ENCODE measurements at regions not wholly inside any gene's neighbourhood (a gene's known extent, or its start where the extent isn't known, plus 50 kb on each side); places are given as distances from the start of the nearest gene placed in this dataset.

- no peaks in the 10 kb centered on the region for H3K36me3 ChIP-seq (ENCODE audit: low read depth, missing control alignments)
- no peak overlapping the region for H3K27ac ChIP-seq
- no peak overlapping the region for H3K4me3 ChIP-seq
- no peaks in the 10 kb centered on the region for H3K27me3 ChIP-seq
- TF ChIP-seq CTCF (IDR thresholded peaks at IDR 0.05), result no peak
- TF ChIP-seq POLR2A (IDR thresholded peaks at IDR 0.05), result no peak
- DNase-seq, result no peak
- WGBS, 2 donors, result 52 to 70% methylated on average over 1 of the region's 1 CpG
- no peaks in the 10 kb centered on the region for H3K9me3 ChIP-seq
- intact Hi-C loops (cut with DNase I; ENCODE audit: low total_unique reads), result no loop called here
- no peaks in the 10 kb centered on the region for H3K4me1 ChIP-seq
Observed at GRCh38 chr5:144076521-144077083, 93.9 kb downstream of the YIPF5 start.

GRCh38 chr5:144083185-144083584 is 87.3 kb downstream of the YIPF5 start:
- no peak for DNase-seq
- no peak overlapping the region for H3K4me3 ChIP-seq
- H3K4me1 ChIP-seq, result no peaks in the 10 kb centered on the region
- no peak overlapping the region for H3K27ac ChIP-seq
- 89 to 91% methylated on average over 1 of the region's 1 CpG for WGBS, 2 donors
- H3K9me3 ChIP-seq, result no peaks in the 10 kb centered on the region
- H3K27me3 ChIP-seq, result no peaks in the 10 kb centered on the region
- H3K36me3 ChIP-seq (ENCODE audit: low read depth, missing control alignments), result no peaks in the 10 kb centered on the region
- TF ChIP-seq CTCF (IDR thresholded peaks at IDR 0.05) (no peak), POLR2A (IDR thresholded peaks at IDR 0.05) (no peak)
- intact Hi-C loops (cut with DNase I; ENCODE audit: low total_unique reads), result no loop called here

GRCh38 chr5:144084971-144085370 is 85.5 kb downstream of the YIPF5 start:
- Histone ChIP-seq H3K4me3 (no peak overlapping the region), H3K27me3 (no peaks in the 10 kb centered on the region), H3K9me3 (no peaks in the 10 kb centered on the region), H3K27ac (no peak overlapping the region), H3K36me3 (ENCODE audit: low read depth, missing control alignments) (no peaks in the 10 kb centered on the region), H3K4me1 (no peaks in the 10 kb centered on the region)
- WGBS, 2 donors, result 70 to 75% methylated on average over 2 of the region's 2 CpGs
- intact Hi-C loops (cut with DNase I; ENCODE audit: low total_unique reads), result no loop called here
- TF ChIP-seq POLR2A (IDR thresholded peaks at IDR 0.05) (no peak), CTCF (IDR thresholded peaks at IDR 0.05) (no peak)
- DNase-seq, result no peak

GRCh38 chr5:144085381-144085780 is 85.1 kb downstream of the YIPF5 start:
- Histone ChIP-seq H3K36me3 (ENCODE audit: low read depth, missing control alignments) (no peaks in the 10 kb centered on the region), H3K4me3 (no peak overlapping the region), H3K4me1 (no peaks in the 10 kb centered on the region), H3K27ac (no peak overlapping the region), H3K27me3 (no peaks in the 10 kb centered on the region), H3K9me3 (no peaks in the 10 kb centered on the region)
- 82 to 92% methylated on average over 3 of the region's 3 CpGs for WGBS, 2 donors
- intact Hi-C loops (cut with DNase I; ENCODE audit: low total_unique reads), result no loop called here
- DNase-seq, result no peak
- no peak for TF ChIP-seq CTCF (IDR thresholded peaks at IDR 0.05)
- no peak for TF ChIP-seq POLR2A (IDR thresholded peaks at IDR 0.05)

- Histone ChIP-seq H3K4me3 (no peak overlapping the region), H3K27ac (no peak overlapping the region), H3K9me3 (no peaks in the 10 kb centered on the region), H3K27me3 (no peaks in the 10 kb centered on the region), H3K36me3 (ENCODE audit: low read depth, missing control alignments) (no peaks in the 10 kb centered on the region), H3K4me1 (no peaks in the 10 kb centered on the region)
- intact Hi-C loops (cut with DNase I; ENCODE audit: low total_unique reads), result no loop called here
- WGBS, 2 donors, result 87 to 93% methylated on average over 3 of the region's 3 CpGs
- TF ChIP-seq POLR2A (IDR thresholded peaks at IDR 0.05) (no peak), CTCF (IDR thresholded peaks at IDR 0.05) (no peak)
- DNase-seq, result no peak
Observed at GRCh38 chr5:144086295-144086694, 84.2 kb downstream of the YIPF5 start.

Measured in testis (tissue), 2 donors.